B cell (primary cell): ENCODE measurements at regions not wholly inside any gene's neighbourhood (a gene's known extent, or its start where the extent isn't known, plus 50 kb on each side); places are given as distances from the start of the nearest gene placed in this dataset.

Experiments used
- ATAC-seq: fragments of 200-7000 bp; cut with Tn5 transposase; one replicate; pipeline ENCODE4 v1.10.0; 2021; ENCODE audit warnings: low read depth, mild to moderate bottlenecking, moderate number of reproducible peaks, moderate library complexity
- CTCF ChIA-PET: fragments of 350-600 bp; sonication (Branson Sonifier 250); formaldehyde crosslinking; loops from one replicate; lab custom pipeline; 2021; ENCODE audit warnings: antibody characterized with exemption, inconsistent platforms; lab: Charles Lee
- POLR2A ChIA-PET: fragments of 350-600 bp; sonication (Branson Sonifier 250); formaldehyde crosslinking; loops from one replicate; lab custom pipeline; 2021; ENCODE audit warnings: antibody characterized with exemption; lab: Charles Lee
- DNase-seq: peaks from one replicate; pipeline ENCODE4 v3.0.0; 2013
- H2AFZ ChIP-seq: 2 replicates; pipeline ENCODE4 v1.6.1; 2012; ENCODE audit warnings: mild to moderate bottlenecking, low read depth, low read length; ENCODE audit not compliant: insufficient read depth, poor library complexity, severe bottlenecking
- H3K27ac ChIP-seq, 2 donors: 1 replicate in 1 of 2; 2 replicates in 1 of 2; pipeline ENCODE4 v1.5.1; 2012 to 2013; ENCODE audit warnings: low read length in 2 of 2, mild to moderate bottlenecking in 2 of 2, moderate library complexity in 1 of 2
- H3K27me3 ChIP-seq, 4 experiments: fragments of 200-600 bp in 1 of 4; sonication (generic) in 1 of 4; replicated peaks in 1 of 4; 1 replicate in 2 of 4; 2 replicates in 2 of 4; pipeline versions ENCODE4 v1.6.1 to v1.7.0; 2013 to 2016; ENCODE audit warnings: low read length in 3 of 4, mild to moderate bottlenecking in 2 of 4, mixed read lengths in 1 of 4, moderate library complexity in 1 of 4; ENCODE audit not compliant: insufficient read depth in 4 of 4, control insufficient read depth in 3 of 4; ENCODE audit errors: control extremely low read depth in 1 of 4
- H3K36me3 ChIP-seq, 2 experiments: replicated peaks in 1 of 2; 1 replicate in 1 of 2; 2 replicates in 1 of 2; pipeline versions ENCODE4 v1.6.1 to v1.7.1; 2013; ENCODE audit warnings: low read length in 1 of 2; ENCODE audit not compliant: insufficient read depth in 2 of 2, control insufficient read depth in 1 of 2; ENCODE audit errors: control extremely low read depth in 1 of 2, extremely low read depth in 1 of 2
- H3K4me1 ChIP-seq, 2 donors: fragments of 200-600 bp in 1 of 2; sonication (generic) in 1 of 2; 1 replicate in 1 of 2; 2 replicates in 1 of 2; pipeline versions ENCODE4 v1.5.1 to v1.6.1; 2013 to 2017; ENCODE audit warnings: low read length in 2 of 2; ENCODE audit not compliant: control insufficient read depth in 2 of 2, insufficient read depth in 2 of 2
- H3K4me2 ChIP-seq: replicated peaks from 2 replicates; pipeline ENCODE3; 2012; ENCODE audit warnings: mild to moderate bottlenecking, low read depth, low read length; ENCODE audit not compliant: poor library complexity, severe bottlenecking
- H3K4me3 ChIP-seq, 5 experiments: fragments of 200-600 bp in 1 of 5; sonication (generic) in 1 of 5; 1 replicate in 3 of 5; 2 replicates in 2 of 5; pipeline versions ENCODE4 v1.5.1 to v1.7.0; 2011 to 2016; ENCODE audit warnings: low read length in 4 of 5, mild to moderate bottlenecking in 4 of 5, low read depth in 2 of 5, control low read depth in 1 of 5, moderate library complexity in 1 of 5; ENCODE audit not compliant: insufficient read depth in 1 of 5; ENCODE audit errors: control extremely low read depth in 1 of 5, extremely low read depth in 1 of 5
- H3K79me2 ChIP-seq: fragments of 200-600 bp; sonication (generic); one replicate; pipeline ENCODE4 v1.6.0; 2016; ENCODE audit warnings: low read length; ENCODE audit not compliant: control insufficient read depth, insufficient read depth
- H3K9ac ChIP-seq: fragments of 200-600 bp; sonication (generic); 2 replicates; pipeline ENCODE4 v1.6.1; 2017; ENCODE audit warnings: mild to moderate bottlenecking, low read length, moderate library complexity
- H3K9me3 ChIP-seq, 3 donors: one replicate each; pipeline versions ENCODE4 v1.6.1 to v1.7.1; 2013; ENCODE audit warnings: low read length in 2 of 3; ENCODE audit not compliant: control insufficient read depth in 2 of 3, insufficient read depth in 1 of 3; ENCODE audit errors: control extremely low read depth in 1 of 3
- H4K20me1 ChIP-seq: 2 replicates; pipeline ENCODE4 v1.6.0; 2012; ENCODE audit warnings: mild to moderate bottlenecking, low read length; ENCODE audit not compliant: insufficient read depth, control insufficient read depth, poor library complexity, severe bottlenecking
- H3K27ac Mint-ChIP-seq: one replicate; pipeline ENCODE4 v1.8.0; 2021; ENCODE audit warnings: mixed read lengths
- H3K27me3 Mint-ChIP-seq: one replicate; pipeline ENCODE4 v1.8.0; 2021; ENCODE audit warnings: mixed read lengths
- H3K4me1 Mint-ChIP-seq: one replicate; pipeline ENCODE4 v1.8.0; 2021; ENCODE audit warnings: mixed read lengths
- H3K4me3 Mint-ChIP-seq: one replicate; pipeline ENCODE4 v1.8.0; 2021; ENCODE audit warnings: mixed read lengths
- H3K9me3 Mint-ChIP-seq: one replicate; pipeline ENCODE4 v1.8.0; 2022; ENCODE audit warnings: mixed read lengths; ENCODE audit not compliant: insufficient read depth
- CTCF ChIP-seq: fragments of 200-600 bp; IDR thresholded peaks from one replicate; pipeline ENCODE4 v1.8.0; 2022; ENCODE audit warnings: antibody characterized with exemption, mild to moderate bottlenecking
- EZH2 ChIP-seq: IDR thresholded peaks from 2 replicates; pipeline ENCODE4 v1.6.1; 2012; ENCODE audit warnings: borderline replicate concordance, low read depth, mild to moderate bottlenecking, moderate library complexity, low read length; ENCODE audit not compliant: insufficient read depth, poor library complexity, severe bottlenecking
- WGBS: methylation state at CpG from one replicate; pipeline ENCODE4 v1.1.5; 2013; ENCODE audit warnings: missing lambda C conversion rate; ENCODE audit not compliant: insufficient coverage; 5-methylcytosine and 5-hydroxymethylcytosine counted together
- intact Hi-C: fragments of 100-400 bp; cut with micrococcal nuclease; formaldehyde crosslinking; loops from one replicate; pipeline ENCODE4 v1.10.0; 2022

- no peak overlapping the region for H3K9ac ChIP-seq
- DNase-seq = no peak
- H3K4me3 Mint-ChIP-seq = no peak overlapping the region
- no peak overlapping the region for H3K27ac ChIP-seq
- ChIA-PET CTCF (no interaction called here), POLR2A (no interaction called here)
- no peaks in the 10 kb centered on the region for H3K4me1 ChIP-seq
- H3K4me2 ChIP-seq = no peak overlapping the region
- TF ChIP-seq CTCF = no peak
- TF ChIP-seq EZH2 = no peak
- H2AFZ ChIP-seq = no peak overlapping the region
- H3K79me2 ChIP-seq = no peaks in the 10 kb centered on the region
- peaks cover 27% of the 10 kb centered on the region for H3K27me3 Mint-ChIP-seq
- no peak for ATAC-seq
- H3K9me3 Mint-ChIP-seq = no peaks in the 10 kb centered on the region
- no peak overlapping the region for H3K4me3 ChIP-seq
- H3K9me3 ChIP-seq = no peaks in the 10 kb centered on the region
- no peak overlapping the region for H3K27ac Mint-ChIP-seq
- no peaks in the 10 kb centered on the region for H3K4me1 Mint-ChIP-seq
- H4K20me1 ChIP-seq = no peaks in the 10 kb centered on the region
- WGBS = 95% methylated on average over 2 of the region's 6 CpGs
- intact Hi-C loops = no loop called here
- H3K36me3 ChIP-seq = no peaks in the 10 kb centered on the region
- peaks cover 0 to 14% (median 0%) of the 10 kb centered on the region in 4 experiments for H3K27me3 ChIP-seq
Observed at GRCh38 chr16:86080982-86081381, 182.0 kb downstream of the IRF8 start.

- H3K27ac Mint-ChIP-seq = no peak overlapping the region
- CTCF ChIA-PET = no interaction called here
- no peaks in the 10 kb centered on the region for H3K9me3 ChIP-seq
Observed at GRCh38 chr16:86082418-86083030, 183.6 kb downstream of the IRF8 start.

More at GRCh38 chr16:86082418-86083030, 183.6 kb downstream of the IRF8 start:
- TF ChIP-seq CTCF (no peak), EZH2 (no peak)
- H2AFZ ChIP-seq = no peak overlapping the region
- H3K36me3 ChIP-seq = no peaks in the 10 kb centered on the region
- no peaks in the 10 kb centered on the region for H3K4me1 ChIP-seq
- no peaks in the 10 kb centered on the region for H3K9me3 Mint-ChIP-seq
- H3K4me3 ChIP-seq = no peak overlapping the region
- no peaks in the 10 kb centered on the region for H3K79me2 ChIP-seq
- no peak overlapping the region for H3K4me3 Mint-ChIP-seq
- DNase-seq = no peak
- WGBS = 79% methylated on average over 7 of the region's 10 CpGs
- intact Hi-C loops = no loop called here
- H3K27me3 ChIP-seq = peaks cover 0 to 14% (median 0%) of the 10 kb centered on the region in 4 experiments
- no peak for ATAC-seq
- peaks cover 21% of the 10 kb centered on the region for H3K27me3 Mint-ChIP-seq
- H3K4me1 Mint-ChIP-seq = no peaks in the 10 kb centered on the region
- POLR2A ChIA-PET = no interaction called here
- no peak overlapping the region for H3K9ac ChIP-seq
- no peak overlapping the region for H3K4me2 ChIP-seq
- H4K20me1 ChIP-seq = no peaks in the 10 kb centered on the region
- no peak overlapping the region for H3K27ac ChIP-seq
